Endothelial cell of umbilical vein (primary cell): ENCODE measurements at regions not wholly inside any gene's neighbourhood (a gene's known extent, or its start where the extent isn't known, plus 50 kb on each side); places are given as distances from the start of the nearest gene placed in this dataset.

Experiments
- BruUV-seq: library from RNA; stranded (reverse); fragments of 400-500 nt; replicated peaks from 2 replicates; lab custom pipeline; 2021; lab: Mats Ljungman, UMichigan
- CTCF ChIA-PET: fragments of 300-600, 350-600 bp; sonication (Branson Sonifier 250); formaldehyde crosslinking; loops from one replicate; lab custom pipeline; 2021; ENCODE audit warnings: antibody characterized with exemption, inconsistent platforms; lab: Charles Lee
- POLR2A ChIA-PET: fragments of 300-600, 350-600 bp; sonication (Branson Sonifier 250); formaldehyde crosslinking; loops from one replicate; lab custom pipeline; 2021; ENCODE audit warnings: antibody characterized with exemption, inconsistent platforms; lab: Charles Lee
- DNase-seq: peaks from one replicate; pipeline ENCODE4 v3.0.0-alpha.2; 2011; ENCODE audit warnings: low read depth, low spot score
- FAIRE-seq: peaks from 2 replicates; lab custom pipeline; 2011; peaks lifted over from hg19 to GRCh38; lab: Jason Lieb, UNC
- H2AFZ ChIP-seq: 2 replicates; pipeline ENCODE4 v1.6.0; 2012; ENCODE audit warnings: low read depth, low read length, control low read depth, inconsistent platforms
- H3K27ac ChIP-seq: 2 replicates; pipeline ENCODE4 v1.5.1; 2011; ENCODE audit warnings: low read depth, mild to moderate bottlenecking, control low read depth, low read length, moderate library complexity; ENCODE audit not compliant: insufficient read depth
- H3K27me3 ChIP-seq, 2 experiments: 2 replicates each; pipeline versions ENCODE4 v1.6.0 to v1.6.1; 2011; ENCODE audit warnings: low read length in 2 of 2, mixed read lengths in 1 of 2; ENCODE audit not compliant: control insufficient read depth in 2 of 2, insufficient read depth in 2 of 2
- H3K36me3 ChIP-seq, 2 experiments: 2 replicates in 1 of 2; 3 replicates in 1 of 2; pipeline ENCODE4 v1.5.1; 2011; ENCODE audit warnings: low read length in 2 of 2, mild to moderate bottlenecking in 1 of 2, moderate library complexity in 1 of 2; ENCODE audit not compliant: control insufficient read depth in 2 of 2, insufficient read depth in 2 of 2; ENCODE audit errors: extremely low read depth in 1 of 2
- H3K4me1 ChIP-seq: 3 replicates; pipeline ENCODE4 v1.5.1; 2011; ENCODE audit warnings: mild to moderate bottlenecking, low read length; ENCODE audit not compliant: control insufficient read depth, insufficient read depth; ENCODE audit errors: extremely low read depth
- H3K4me2 ChIP-seq: 2 replicates; pipeline ENCODE4 v1.6.1; 2011; ENCODE audit warnings: low read length, control low read depth, mixed read lengths; ENCODE audit not compliant: insufficient read depth
- H3K4me3 ChIP-seq, 3 experiments: fragments of 200-600 bp in 1 of 3; sonication (generic), shearing (Covaris generic) in 1 of 3; replicated peaks in 1 of 3; 2 replicates each; pipeline ENCODE4 v1.5.1; 2011 to 2016; ENCODE audit warnings: control low read depth in 3 of 3, low read length in 3 of 3, mild to moderate bottlenecking in 2 of 3, inconsistent platforms in 1 of 3, low read depth in 1 of 3, moderate library complexity in 1 of 3; ENCODE audit not compliant: insufficient read depth in 1 of 3
- H3K79me2 ChIP-seq: 2 replicates; pipeline ENCODE4 v1.6.0; 2012; ENCODE audit warnings: low read length, inconsistent platforms; ENCODE audit not compliant: control insufficient read depth, insufficient read depth
- H3K9ac ChIP-seq: replicated peaks from 2 replicates; pipeline ENCODE3; 2011; ENCODE audit warnings: low read length, control low read depth; ENCODE audit not compliant: insufficient read depth; ENCODE audit errors: extremely low read depth
- H3K9me1 ChIP-seq: replicated peaks from 3 replicates; pipeline ENCODE4 v1.6.0; 2011; ENCODE audit warnings: mild to moderate bottlenecking, low read length; ENCODE audit not compliant: control insufficient read depth, insufficient read depth; ENCODE audit errors: extremely low read depth
- H3K9me3 ChIP-seq: replicated peaks from 2 replicates; pipeline ENCODE4 v1.5.1; 2012; ENCODE audit warnings: low read length, inconsistent platforms; ENCODE audit not compliant: control insufficient read depth, insufficient read depth
- H4K20me1 ChIP-seq: replicated peaks from 2 replicates; pipeline ENCODE3; 2011; ENCODE audit warnings: mild to moderate bottlenecking, low read length; ENCODE audit not compliant: control insufficient read depth, insufficient read depth; ENCODE audit errors: extremely low read depth
- CTCF ChIP-seq, 2 donors: IDR thresholded peaks; 1 replicate in 1 of 2; 2 replicates in 1 of 2; pipeline ENCODE4 v1.5.1; 2011; ENCODE audit warnings: low read length in 2 of 2, mild to moderate bottlenecking in 2 of 2, moderate library complexity in 2 of 2, control low read depth in 1 of 2, inconsistent platforms in 1 of 2, low read depth in 1 of 2; ENCODE audit not compliant: insufficient read depth in 1 of 2; ENCODE audit errors: extremely low read depth in 1 of 2
- EZH2 ChIP-seq: IDR thresholded peaks from 2 replicates; pipeline ENCODE4 v1.6.1; 2012; ENCODE audit warnings: borderline replicate concordance, low read depth, mild to moderate bottlenecking, moderate library complexity, low read length, inconsistent platforms; ENCODE audit not compliant: severe bottlenecking
- FOS ChIP-seq: IDR thresholded peaks from 2 replicates; pipeline ENCODE4 v1.6.1; 2011; ENCODE audit warnings: mild to moderate bottlenecking, low read length, moderate library complexity, borderline replicate concordance; ENCODE audit not compliant: insufficient read depth
- GATA2 ChIP-seq: IDR thresholded peaks from 2 replicates; pipeline ENCODE4 v1.7.0; 2011; ENCODE audit warnings: low read depth, mild to moderate bottlenecking, moderate library complexity, mixed read lengths, low read length; ENCODE audit not compliant: insufficient read length, insufficient read depth
- JUN ChIP-seq: IDR thresholded peaks from 2 replicates; pipeline ENCODE4 v1.6.1; 2011; ENCODE audit warnings: borderline replicate concordance, low read depth; ENCODE audit not compliant: insufficient read length, insufficient read depth
- MAX ChIP-seq: IDR thresholded peaks from 2 replicates; pipeline ENCODE4 v1.6.1; 2011; ENCODE audit not compliant: insufficient read depth, insufficient read length
- MYC ChIP-seq: IDR thresholded peaks from one replicate; pipeline ENCODE4 v1.6.1; 2011; ENCODE audit warnings: mild to moderate bottlenecking, low read depth, low read length
- POLR2A ChIP-seq: IDR thresholded peaks from 2 replicates; pipeline ENCODE4 v1.6.1; 2012; ENCODE audit warnings: low read depth, mild to moderate bottlenecking, control low read depth, low read length
- POLR2AphosphoS5 ChIP-seq: IDR thresholded peaks from 2 replicates; pipeline ENCODE4 v1.6.1; 2012; ENCODE audit warnings: low read depth, mild to moderate bottlenecking, control low read depth, low read length, moderate library complexity; ENCODE audit not compliant: insufficient read depth
- dilution Hi-C: fragments of 300-500 bp; cut with MboI; formaldehyde crosslinking; loops from one replicate; pipeline ENCODE4 v1.15.0; 2019; ENCODE audit warnings: low sequenced_read_pairs; ENCODE audit not compliant: extremely low pct_ligation_motif_present
- intact Hi-C: fragments of 100-400 bp; cut with micrococcal nuclease; formaldehyde crosslinking; loops from one replicate; pipeline ENCODE4 v1.10.0; 2022

- no TSS peak for BruUV-seq
- dilution Hi-C loops: no loop called here
- Histone ChIP-seq H3K27me3 (no peaks in the 10 kb centered on the region), H3K79me2 (no peaks in the 10 kb centered on the region), H3K4me1 (no peaks in the 10 kb centered on the region), H3K4me2 (no peak overlapping the region), H4K20me1 (no peaks in the 10 kb centered on the region), H3K9me1 (no peaks in the 10 kb centered on the region), H3K9ac (no peak overlapping the region), H3K27ac (no peak overlapping the region), H3K9me3 (no peaks in the 10 kb centered on the region), H2AFZ (no peak overlapping the region), H3K4me3 (no peak overlapping the region), H3K36me3 (no peaks in the 10 kb centered on the region)
- no peak for TF ChIP-seq EZH2
- TF ChIP-seq JUN: no peak
- TF ChIP-seq MAX: no peak
- TF ChIP-seq FOS: no peak
- no peak for TF ChIP-seq GATA2
- TF ChIP-seq CTCF (IDR thresholded peaks at IDR 0.05; ENCODE audit: extremely low read depth in 1 of 2, insufficient read depth in 1 of 2, low read depth in 1 of 2, low read length in 2 of 2): no peak
- TF ChIP-seq POLR2A: no peak
- TF ChIP-seq MYC: no peak
- TF ChIP-seq POLR2AphosphoS5: no peak
- FAIRE-seq (no peak), DNase-seq (no peak)
- ChIA-PET CTCF (no interaction called here), POLR2A (no interaction called here)
- intact Hi-C loops: no loop called here
Measured at GRCh38 chr1:64335636-64336035, 132.2 kb downstream of the UBE2U start.
